Kidney glomerular epithelial cell (primary cell): ENCODE measurements at regions not wholly inside any gene's neighbourhood (a gene's known extent, or its start where the extent isn't known, plus 50 kb on each side); places are given as distances from the start of the nearest gene placed in this dataset.
"Not testable (repeated sequence)": the region's sequence is repeated elsewhere in the genome, so short reads cannot be mapped to it uniquely, and the experiment has no call there.

Source experiments
- DNase-seq: peaks from one replicate; lab custom pipeline; 2025; lab: John Stamatoyannopoulos, UW

GRCh38 chr6:900716-901605 lies 208.0 kb upstream of the EXOC2 start:
- no peak for DNase-seq

GRCh38 chr6:897528-898207 lies 204.7 kb upstream of the EXOC2 start:
- no peak for DNase-seq

- DNase-seq, result no peak
Observed at GRCh38 chr6:894274-894673, 201.3 kb upstream of the EXOC2 start.

- DNase-seq, result no peak
Observed at GRCh38 chr6:890995-891394, 198.1 kb upstream of the EXOC2 start.

- DNase-seq, result no peak
Observed at GRCh38 chr6:890201-890600, 197.3 kb upstream of the EXOC2 start.

- no peak for DNase-seq
Observed at GRCh38 chr6:887583-888235, 194.8 kb upstream of the EXOC2 start.

- not testable (repeated sequence) for DNase-seq
Observed at GRCh38 chr6:886116-886515, 193.2 kb upstream of the EXOC2 start.

GRCh38 chr6:885051-885590 lies 192.2 kb upstream of the EXOC2 start:
- DNase-seq, result no peak

- no peak for DNase-seq
Observed at GRCh38 chr6:884570-884969, 191.6 kb upstream of the EXOC2 start.

- no peak for DNase-seq
Observed at GRCh38 chr6:882084-882598, 189.2 kb upstream of the EXOC2 start.

- no peak for DNase-seq
Observed at GRCh38 chr6:878179-878578, 185.2 kb upstream of the EXOC2 start.

GRCh38 chr6:875012-875411 lies 182.1 kb upstream of the EXOC2 start:
- DNase-seq, result no peak

GRCh38 chr6:872570-873125 lies 179.7 kb upstream of the EXOC2 start:
- DNase-seq, result no peak

GRCh38 chr6:871503-871902 lies 178.6 kb upstream of the EXOC2 start:
- no peak for DNase-seq

GRCh38 chr6:870096-870495 lies 177.2 kb upstream of the EXOC2 start:
- no peak for DNase-seq

GRCh38 chr6:868201-868600 lies 175.3 kb upstream of the EXOC2 start:
- DNase-seq, result no peak

- DNase-seq, result no peak
Observed at GRCh38 chr6:867378-867777, 174.4 kb upstream of the EXOC2 start.

- no peak for DNase-seq
Observed at GRCh38 chr6:866316-866715, 173.4 kb upstream of the EXOC2 start.

GRCh38 chr6:865846-866245 lies 172.9 kb upstream of the EXOC2 start:
- no peak for DNase-seq

- no peak for DNase-seq
Observed at GRCh38 chr6:863831-864230, 170.9 kb upstream of the EXOC2 start.

- not testable (repeated sequence) for DNase-seq
Observed at GRCh38 chr6:863127-863526, 170.2 kb upstream of the EXOC2 start.

GRCh38 chr6:859936-860335 lies 167.0 kb upstream of the EXOC2 start:
- no peak for DNase-seq
